HL-60/S4 treated with phorbol 12-myristate 13-acetate at 8.2 ng/mL for 4 days and 3 days (cell line): ENCODE measurements at regions not wholly inside any gene's neighbourhood (a gene's known extent, or its start where the extent isn't known, plus 50 kb on each side); places are given as distances from the start of the nearest gene placed in this dataset.

Experiments
- in situ Hi-C: fragments of 300-500 bp; cut with MboI; formaldehyde crosslinking; loops from 2 replicates; pipeline ENCODE4 v1.15.0; 2022; ENCODE audit warnings: low sequenced_read_pairs

DNA sequence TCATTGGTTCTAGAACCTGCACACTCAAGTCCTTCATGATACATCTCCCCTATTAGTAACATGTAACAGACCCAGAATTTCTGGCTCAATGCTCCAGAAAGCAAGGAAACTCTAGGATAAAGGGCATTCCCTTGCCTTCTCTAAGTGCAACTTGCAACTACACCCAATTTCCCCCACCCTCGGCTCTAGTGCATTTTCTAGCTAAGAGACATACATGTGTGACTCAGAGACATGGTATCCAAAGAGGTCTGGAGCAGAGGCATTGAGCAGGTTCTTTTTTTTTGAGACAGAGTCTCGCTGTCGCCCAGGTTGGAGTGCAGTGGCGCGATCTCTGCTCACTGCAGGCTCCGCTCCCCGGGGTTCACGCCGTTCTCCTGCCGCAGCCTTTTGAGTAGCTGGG lies 132.9 kb downstream of the ZC3H11B start:
- in situ Hi-C loops, result no loop called here

DNA sequence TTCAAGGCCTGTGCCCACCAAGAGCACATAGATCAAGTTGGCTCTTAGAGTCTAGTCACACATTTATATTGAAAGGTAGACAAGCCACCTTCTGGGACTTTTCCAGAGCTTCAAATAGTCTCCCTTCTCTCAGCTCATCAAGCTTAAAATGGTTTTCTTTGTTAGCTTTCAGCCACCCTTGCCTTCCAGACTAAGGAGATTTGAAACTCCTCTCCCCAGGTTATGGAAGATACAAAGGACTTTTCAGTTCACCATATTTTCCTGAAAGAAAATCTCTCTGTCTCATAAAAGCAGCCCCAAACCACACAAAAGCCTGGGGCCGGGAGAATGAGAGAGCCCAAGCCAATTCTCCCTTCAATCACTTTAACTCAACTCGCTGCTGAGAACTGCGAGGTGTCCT lies 134.1 kb downstream of the ZC3H11B start:
- in situ Hi-C loops, result no loop called here

DNA sequence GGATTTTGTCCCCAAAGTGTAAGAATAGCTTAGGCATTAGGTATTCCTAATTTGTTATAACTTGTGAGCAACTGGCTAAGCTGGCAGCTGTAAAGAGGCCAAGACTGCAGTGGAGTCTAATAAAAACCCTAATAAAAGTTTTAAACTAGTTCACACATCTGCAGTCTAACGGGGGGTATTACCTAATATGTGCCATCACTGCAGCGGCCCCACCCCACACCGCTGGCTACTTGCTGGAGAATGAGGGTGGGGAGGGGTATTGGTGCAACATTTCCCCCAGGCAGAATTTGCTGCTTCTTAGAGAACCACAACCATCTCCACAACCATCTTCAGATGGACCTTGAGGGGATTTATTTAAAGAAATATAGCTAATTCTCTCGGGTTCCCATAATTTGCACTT lies 135.0 kb downstream of the ZC3H11B start:
- in situ Hi-C loops, result no loop called here

DNA sequence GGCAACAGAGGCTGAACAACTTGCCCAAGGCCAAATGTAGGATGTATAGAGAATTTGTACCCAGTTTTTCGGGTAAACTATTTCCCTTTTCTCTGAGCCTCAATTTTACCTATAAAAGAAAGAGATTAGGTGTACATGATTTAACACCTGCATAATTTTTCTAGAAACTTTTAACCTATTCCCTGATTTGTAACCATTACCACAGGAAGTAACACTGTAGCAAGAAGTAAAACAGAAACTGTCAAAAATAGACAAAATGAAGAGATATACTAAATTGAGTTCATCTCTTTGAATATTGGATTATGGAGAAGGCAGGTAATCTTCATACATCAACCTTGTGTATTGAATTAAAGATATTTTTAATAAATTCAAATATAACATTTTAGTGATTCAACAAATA lies 136.2 kb downstream of the ZC3H11B start:
- in situ Hi-C loops, result no loop called here

DNA sequence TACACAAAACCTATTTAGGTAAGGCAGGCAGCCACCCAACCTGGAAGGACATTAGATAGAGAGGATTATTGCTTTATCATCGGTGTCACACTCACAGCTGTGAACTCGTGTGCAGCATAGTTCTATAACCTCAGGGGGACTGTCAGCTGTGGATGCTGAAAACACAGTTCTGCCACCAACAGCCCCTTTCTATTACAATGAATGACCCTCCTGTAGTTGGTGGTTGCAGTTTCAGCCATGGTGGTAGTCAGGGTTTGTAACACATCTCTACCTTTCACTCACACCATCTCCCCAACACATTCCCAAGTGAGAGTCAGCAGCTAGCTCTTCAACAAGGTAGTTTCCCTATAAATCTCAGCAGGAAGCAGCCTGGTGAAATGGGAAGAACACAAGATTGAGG lies 136.8 kb downstream of the ZC3H11B start:
- in situ Hi-C loops, result no loop called here

DNA sequence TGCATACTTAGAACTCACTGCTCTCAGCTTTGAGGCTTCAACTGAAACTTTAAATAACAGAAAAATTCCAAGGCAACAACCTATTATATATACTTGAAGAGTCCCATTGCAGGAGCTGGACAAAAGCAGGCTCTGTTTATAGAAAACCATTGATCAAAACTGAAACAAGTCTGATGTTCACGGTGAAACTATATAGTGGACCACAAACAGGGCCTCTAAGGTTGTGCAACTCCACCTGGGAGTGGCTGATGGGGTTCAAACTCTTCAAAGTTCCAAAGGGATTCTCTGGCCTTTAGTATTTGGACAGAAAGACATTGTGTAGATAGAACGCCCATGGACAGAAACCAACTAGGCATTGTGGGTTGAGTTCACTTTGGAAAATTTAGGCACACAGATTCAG lies 140.3 kb downstream of the ZC3H11B start:
- in situ Hi-C loops, result no loop called here

DNA sequence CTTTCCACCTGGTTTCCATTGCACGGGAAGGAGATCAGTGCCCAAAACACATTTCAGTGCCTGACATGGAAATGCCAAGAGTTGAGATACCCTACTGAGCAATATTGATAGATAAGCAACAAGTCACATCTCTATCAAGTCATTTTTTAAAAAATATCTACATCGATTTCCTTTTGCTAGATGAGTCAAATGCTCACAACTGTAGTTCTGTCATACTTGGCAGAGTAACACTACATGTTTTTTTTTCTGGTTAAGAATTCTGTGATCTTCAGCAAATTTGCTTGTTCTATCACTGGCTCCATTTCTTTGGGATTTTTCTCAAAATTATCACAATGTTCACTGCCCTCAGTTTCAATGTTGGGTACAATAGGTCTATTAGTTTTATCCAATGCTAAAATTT lies 145.4 kb downstream of the ZC3H11B start:
- in situ Hi-C loops, result no loop called here

DNA sequence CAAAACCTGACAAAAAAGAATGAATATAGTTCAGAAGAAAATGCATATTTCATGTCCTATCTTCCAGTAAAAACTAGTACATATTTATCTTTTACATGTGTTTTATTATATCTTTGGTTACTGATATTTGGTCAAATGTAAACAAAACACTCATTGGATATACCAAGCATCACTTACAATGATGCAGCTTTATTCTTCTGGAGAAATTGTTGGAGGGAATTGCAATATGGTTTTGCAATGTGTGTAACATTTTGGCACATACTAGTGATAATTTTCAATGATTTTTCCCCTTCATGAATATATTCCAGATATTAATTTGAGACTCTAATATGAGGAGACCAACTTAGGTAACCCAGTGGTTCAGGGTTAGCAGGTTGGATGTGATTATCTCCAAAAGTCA lies 146.1 kb downstream of the ZC3H11B start:
- in situ Hi-C loops, result no loop called here

DNA sequence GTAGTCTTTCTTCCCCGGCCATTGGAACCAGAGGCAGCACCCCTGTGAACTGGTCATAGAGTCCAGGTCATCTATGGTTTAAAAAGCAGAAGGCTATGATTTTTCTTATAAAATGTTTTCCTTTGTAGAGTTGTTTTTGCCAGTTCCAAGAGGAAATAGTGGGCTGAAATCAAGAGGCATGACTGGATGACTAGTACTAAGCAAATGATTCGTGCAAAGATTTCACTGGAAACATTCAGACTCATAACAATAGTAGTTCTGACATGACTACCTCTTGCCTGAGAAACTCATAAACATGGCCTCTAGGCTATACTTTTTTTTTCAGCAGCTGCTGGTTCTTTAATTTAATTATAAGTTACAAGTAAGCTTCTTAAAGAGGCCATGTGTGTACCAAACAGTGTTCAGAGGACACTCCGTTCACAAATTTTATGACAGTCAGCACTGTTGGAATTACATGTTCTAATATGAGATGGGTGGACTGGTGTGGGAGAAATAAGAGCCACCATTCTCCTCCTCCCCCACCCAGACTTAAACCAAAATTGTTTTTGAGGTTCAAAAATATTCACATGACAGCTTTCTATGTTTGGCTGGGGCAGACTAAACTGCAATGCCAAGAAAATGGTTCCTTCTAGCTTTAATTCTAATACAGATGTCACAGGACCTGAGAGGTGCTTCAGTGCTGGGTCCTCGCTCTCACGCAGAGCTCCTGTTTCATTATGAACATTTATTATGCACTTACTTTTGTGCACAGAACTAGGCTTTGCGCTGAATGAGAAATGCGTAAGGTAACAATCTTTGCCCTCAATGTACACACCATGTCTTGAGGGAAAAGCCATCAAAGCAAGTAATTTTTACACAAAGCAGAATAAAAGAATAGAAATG lies 147.5 kb downstream of the ZC3H11B start:
- in situ Hi-C loops, result no loop called here

DNA sequence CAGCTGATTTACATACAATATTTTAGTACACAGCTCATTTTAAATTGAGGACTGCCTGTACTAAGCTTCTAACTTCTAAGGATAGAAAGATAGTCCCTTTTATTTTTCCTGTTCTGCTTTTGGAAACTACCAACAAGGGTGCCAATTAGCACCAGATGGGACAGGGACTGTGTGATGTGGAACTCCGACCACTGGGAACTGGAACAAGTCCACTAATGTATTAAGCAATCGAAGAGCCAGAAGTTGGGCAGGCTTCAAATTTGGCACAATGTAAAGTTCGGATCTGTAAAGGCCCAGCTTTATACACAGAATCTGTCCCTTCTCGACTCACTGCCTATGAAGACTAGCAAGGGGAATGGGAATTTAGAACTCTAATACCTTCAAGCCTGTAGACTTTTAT lies 149.3 kb downstream of the ZC3H11B start:
- in situ Hi-C loops, result no loop called here

DNA sequence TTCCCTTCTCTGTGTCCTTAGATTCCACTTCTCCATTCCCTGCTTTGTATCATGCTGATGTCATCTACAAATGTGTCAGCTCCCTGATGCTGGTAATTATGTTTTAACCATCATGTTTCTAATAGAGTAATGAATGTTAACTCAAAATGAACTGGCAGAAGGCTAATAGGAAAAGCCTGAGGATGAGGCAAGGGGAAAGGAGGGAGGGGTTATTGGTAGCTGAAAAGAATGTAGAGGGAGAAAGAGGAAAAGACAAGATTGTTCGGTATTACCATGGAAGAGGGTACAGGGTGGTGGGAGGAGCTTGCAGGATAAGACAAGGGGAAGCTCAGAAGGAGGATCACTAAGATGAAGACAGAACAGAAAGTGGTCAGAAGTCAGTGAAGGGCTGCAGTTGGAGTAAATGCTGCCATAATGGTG lies 150.9 kb downstream of the ZC3H11B start:
- in situ Hi-C loops, result no loop called here

DNA sequence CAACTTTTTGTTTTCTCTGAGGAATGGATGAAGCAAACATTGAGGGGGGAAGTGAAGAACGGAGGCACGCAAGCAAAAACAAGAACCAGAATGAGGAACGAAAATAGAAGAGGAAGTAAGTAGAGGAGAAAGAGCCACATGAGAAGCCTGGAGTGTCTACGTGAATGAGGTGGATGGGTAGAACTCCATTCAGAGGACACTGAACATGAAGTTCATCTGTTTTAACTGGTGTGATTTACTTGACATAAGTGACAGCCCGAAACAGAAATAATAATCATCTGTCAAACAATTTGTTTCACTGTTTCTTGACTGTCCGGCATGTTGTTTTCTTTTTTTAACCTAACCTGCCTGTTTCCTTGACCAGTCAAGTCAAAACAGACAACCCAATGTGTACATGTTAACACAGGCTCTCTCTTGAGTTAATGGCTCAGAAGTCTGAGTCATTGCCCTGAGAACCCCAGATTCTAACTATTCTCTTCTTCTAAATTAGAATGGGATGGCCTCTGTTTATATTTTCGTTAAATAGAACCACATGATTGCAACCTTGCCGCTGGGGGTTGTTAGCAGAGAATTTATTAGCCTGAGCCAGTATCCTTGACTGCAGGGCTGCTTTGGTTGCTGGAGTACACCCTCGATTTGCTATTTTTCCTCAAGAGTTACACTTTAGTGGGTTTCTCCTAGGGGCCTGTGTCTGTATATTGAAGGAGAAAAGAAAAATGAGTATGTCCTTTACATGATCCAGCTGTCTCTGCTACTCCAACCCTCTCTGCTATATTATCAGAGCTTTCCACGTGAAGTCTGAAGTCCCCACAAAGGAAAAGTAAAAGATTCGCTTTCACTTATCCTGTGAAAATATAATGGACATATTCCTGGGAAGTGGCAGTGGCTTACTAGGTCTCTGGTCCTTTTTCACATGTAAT lies 151.7 kb downstream of the ZC3H11B start:
- in situ Hi-C loops, result no loop called here

DNA sequence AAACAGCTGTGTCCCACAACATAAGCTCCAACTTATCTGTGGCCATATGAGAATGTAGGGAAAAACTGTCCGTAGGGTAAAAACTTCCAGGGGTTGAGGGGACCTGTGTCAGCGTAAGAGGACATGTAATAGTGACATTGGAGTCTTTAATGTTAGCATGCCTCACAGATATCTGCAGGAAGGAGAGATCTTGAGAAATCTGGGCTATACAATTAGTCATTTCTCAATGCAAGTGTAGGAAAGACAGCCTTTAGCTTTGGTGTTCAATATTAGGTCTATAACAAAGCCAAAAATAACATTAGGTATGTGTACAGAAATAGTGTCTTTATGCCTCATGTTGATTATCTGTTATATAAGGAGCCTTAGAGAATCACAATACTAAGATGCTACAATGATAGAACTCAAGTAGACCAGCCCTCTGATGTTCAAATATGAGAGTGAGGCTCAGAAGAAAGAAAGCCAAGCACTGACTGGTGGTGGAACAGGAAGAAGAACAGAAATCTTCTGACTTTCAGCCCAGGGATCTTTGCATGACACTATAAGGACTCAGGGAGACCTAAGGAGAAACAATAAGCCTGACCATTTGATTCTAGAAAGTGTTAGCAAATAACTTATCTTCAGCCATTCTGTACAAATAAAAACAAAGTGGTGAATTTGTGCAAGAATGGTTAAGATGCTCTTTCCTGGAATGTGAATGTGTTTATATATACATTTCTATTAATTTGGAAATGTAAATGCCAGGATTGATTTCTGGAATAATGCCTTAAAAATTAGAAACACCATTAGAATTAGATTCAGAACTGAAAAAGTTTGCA lies 152.6 kb downstream of the ZC3H11B start:
- in situ Hi-C loops, result no loop called here

DNA sequence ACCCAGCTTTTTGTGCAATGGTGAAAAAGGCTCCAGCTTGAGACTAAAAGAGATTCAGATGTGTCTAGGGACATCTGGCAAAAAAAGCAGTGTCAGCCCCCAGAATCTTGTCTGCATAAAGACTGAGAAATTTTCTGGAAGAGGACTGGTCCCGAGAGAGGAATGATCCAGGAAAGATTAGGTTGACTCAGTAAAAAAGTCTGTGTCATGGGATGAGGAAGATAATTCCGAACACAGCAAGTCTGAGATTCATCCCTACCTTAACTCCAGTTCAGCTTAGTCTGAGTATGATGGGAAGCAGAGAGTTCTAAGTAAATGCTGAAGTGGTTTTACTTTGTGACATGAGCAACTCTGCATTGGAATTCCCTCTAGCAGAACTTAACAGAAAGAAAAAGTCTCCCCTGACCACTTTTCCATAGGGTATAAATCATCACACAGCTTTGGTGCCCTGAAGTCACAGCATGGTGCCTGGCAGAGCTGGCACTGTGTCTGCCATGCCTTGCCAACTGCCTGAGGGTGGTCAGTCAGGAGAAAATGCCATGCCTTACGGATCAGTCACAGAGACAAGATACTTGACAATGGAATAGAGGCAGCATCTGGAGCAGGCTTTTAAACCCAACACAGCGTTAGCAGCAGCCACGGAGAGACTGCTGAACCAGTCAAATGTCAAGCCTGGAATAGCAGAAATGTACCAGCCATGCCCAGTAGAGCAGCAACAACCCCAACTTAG lies 153.4 kb downstream of the ZC3H11B start:
- in situ Hi-C loops, result no loop called here

DNA sequence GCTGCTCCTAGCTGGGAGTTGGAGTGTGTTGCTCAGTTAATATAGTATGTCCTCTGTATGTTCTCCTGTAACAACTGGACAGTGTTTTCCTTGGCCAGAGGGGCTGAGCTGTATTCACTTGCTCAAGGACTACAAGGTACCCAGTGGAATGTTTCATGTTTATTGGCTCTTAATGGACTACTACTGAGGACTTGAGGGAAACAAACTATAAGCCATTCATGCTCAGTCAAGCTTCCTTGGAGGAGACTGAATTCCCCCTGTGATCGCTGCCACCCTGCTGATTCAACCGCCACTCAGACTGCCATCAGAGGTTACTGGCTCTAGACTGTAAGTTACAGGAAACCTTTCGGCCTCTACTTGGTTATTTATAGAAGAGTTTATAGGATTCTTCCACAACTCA lies 166.6 kb downstream of the ZC3H11B start:
- in situ Hi-C loops, result no loop called here

DNA sequence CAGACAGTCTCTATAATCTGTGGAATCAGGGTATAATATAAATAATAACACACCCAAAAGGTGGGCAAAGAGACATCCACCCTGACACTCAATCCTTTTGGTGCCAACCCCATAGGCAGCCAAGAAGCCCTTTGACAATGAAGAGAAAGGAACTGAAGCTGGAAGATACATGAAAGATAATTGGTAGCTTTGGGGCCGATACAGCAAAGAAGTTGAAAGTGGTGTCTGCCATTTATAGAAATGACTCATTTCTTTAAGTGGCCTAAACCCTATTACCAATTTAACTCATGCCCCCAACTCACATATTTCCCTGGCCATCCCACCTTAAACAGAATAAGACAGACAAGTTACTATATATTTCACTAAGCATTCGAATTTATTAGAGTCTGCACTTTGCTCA lies 167.0 kb downstream of the ZC3H11B start:
- in situ Hi-C loops, result no loop called here

DNA sequence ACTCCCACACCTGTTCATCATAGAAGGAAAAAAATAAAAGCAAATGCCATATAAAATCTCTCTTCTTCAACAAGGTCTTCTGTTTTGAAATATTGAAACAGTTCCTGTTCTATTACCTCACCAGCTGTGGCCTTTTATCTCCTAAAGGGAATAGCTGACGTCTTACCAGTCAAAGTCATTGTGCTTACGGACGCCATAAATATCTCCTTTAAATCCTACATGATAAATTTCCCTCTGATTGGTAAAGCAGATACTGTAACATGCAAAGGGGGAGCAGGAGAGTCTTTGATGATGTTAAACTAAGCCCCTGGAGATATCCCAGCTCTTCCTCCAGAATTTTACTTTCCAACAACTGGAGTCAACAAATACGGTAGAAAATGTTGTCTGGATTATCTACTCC lies 168.4 kb downstream of the ZC3H11B start:
- in situ Hi-C loops, result no loop called here

DNA sequence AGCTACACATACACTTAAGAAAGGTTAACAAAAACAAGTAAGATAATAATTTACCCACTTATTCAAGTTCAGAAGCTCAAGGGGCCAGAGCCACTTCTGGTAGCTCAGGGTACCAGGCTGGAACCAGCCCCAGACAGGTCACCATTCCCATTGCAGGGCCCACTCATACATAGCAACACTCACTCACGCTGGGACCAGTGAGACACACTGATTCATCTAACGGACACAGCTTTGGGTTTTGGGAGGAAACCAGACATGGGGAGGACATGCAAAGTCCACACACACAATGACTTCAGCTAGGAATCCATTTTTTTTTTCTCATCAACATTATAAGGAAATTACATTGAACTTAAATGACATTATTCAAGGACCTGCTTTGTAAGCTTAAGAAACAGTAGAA lies 169.1 kb downstream of the ZC3H11B start:
- in situ Hi-C loops, result no loop called here

DNA sequence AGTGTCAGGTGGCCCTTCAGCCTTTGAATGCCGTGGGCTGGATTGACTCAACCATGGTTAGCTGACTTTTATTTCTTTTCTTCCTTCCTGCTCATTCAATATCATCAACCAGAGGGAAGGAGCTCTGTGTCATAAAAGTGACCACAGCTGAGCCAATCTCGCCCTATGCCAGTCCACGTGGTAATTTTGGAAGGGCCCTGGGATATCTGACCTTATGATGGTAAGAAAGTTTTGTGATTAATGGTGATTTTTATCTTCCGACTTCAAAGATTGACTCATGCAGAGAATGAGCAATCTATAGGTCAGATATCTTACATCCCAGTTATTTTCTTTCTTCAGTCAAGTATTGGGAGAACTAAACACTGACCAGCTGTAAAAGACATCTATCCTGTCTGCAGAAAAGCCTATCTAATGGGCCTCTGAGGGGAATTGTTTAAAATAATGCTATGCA lies 170.3 kb downstream of the ZC3H11B start:
- in situ Hi-C loops, result no loop called here

DNA sequence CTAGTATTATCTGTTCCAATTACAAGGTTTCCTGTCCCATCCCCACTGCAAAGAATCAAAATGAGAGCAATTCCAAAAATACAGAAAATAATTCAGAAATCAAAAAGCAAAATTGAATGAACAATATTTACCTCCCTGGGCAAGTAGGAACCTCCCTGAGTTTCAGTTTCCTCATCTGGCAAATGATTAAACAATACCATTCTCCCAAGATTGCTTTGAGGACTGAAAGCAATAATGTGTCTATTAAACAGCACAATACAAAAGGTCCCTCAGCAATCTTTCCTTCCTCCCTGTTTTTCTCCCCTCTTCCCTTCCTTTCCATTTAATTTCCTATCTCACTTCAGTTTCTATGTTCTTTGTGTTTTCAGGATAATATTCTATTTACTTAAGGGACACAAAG lies 171.0 kb downstream of the ZC3H11B start:
- in situ Hi-C loops, result no loop called here
